Activated CD4-positive, alpha-beta T cell treated with anti-CD3 and anti-CD28 coated beads for 36 hours (primary cell): ENCODE measurements at regions not wholly inside any gene's neighbourhood (a gene's known extent, or its start where the extent isn't known, plus 50 kb on each side); places are given as distances from the start of the nearest gene placed in this dataset.

Source experiments
- ATAC-seq: fragments of 200-7000 bp; cut with Tn5 transposase; one replicate; pipeline ENCODE4 v1.10.0; 2021; ENCODE audit warnings: mild to moderate bottlenecking, moderate library complexity
- CTCF ChIA-PET: fragments of 350-600 bp; sonication (Branson Sonifier 250); formaldehyde crosslinking; loops from one replicate; lab custom pipeline; 2021; ENCODE audit warnings: antibody characterized with exemption; lab: Charles Lee
- POLR2A ChIA-PET: fragments of 350-600 bp; sonication (Branson Sonifier 250); formaldehyde crosslinking; loops from one replicate; lab custom pipeline; 2021; ENCODE audit warnings: antibody characterized with exemption, inconsistent platforms; lab: Charles Lee
- DNase-seq: peaks from one replicate; pipeline ENCODE4 v3.0.0-alpha.2; 2020
- H3K27ac Mint-ChIP-seq: one replicate; pipeline ENCODE4 v1.8.0; 2021; ENCODE audit warnings: mixed read lengths
- H3K27me3 Mint-ChIP-seq: one replicate; pipeline ENCODE4 v1.8.0; 2021; ENCODE audit warnings: mixed read lengths
- H3K36me3 Mint-ChIP-seq: one replicate; pipeline ENCODE4 v1.8.0; 2021; ENCODE audit warnings: low read depth, mixed read lengths
- H3K4me1 Mint-ChIP-seq: one replicate; pipeline ENCODE4 v1.8.0; 2021; ENCODE audit warnings: mixed read lengths
- H3K4me3 Mint-ChIP-seq: one replicate; pipeline ENCODE4 v1.8.0; 2021; ENCODE audit warnings: mild to moderate bottlenecking, moderate library complexity, mixed read lengths
- H3K9me3 Mint-ChIP-seq: one replicate; pipeline ENCODE4 v1.8.0; 2021; ENCODE audit warnings: low read depth, mixed read lengths
- intact Hi-C, 2 experiments: fragments of 100-400 bp; cut with DNase I in 1 of 2; cut with micrococcal nuclease in 1 of 2; formaldehyde crosslinking; loops; one replicate each; pipeline versions ENCODE4 v1.14.2 to v1.15.1; 2022 to 2024; cut with DNase I, micrococcal nuclease

DNA sequence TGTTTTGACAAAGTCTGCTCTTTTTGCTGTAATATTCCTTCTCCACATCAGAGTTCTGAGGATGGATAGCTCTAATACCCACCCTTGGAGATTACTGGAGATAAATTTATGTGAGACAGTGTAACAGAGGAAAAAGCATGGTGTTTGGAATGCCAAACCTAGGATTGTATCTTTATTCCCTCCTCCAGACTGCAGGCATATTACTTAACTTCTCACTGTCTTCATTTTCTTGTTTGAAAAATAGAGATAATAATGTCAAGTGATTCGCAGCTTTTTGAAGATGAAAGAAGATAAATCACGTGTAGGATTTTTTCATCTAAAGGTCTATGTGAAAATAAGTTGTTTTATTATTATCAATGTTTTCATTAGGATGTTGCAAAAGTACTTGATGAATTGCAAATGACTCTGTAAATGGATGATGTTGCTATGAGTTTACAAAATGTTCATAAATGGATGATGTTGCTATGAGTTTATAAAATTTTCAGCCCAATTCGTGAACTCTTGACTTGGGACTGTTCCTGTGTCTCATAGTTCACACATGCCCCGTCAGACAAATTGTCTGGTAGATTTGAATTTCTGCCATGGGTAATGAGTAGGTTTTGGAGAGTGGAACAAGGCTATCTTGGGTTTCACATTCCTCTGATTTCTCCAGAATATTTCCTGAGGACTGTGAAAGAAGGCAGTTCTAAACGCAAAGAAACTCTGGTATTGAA is 113.1 kb upstream of the IGFBP3 start:
- H3K9me3 Mint-ChIP-seq, result no peaks in the 10 kb centered on the region
- H3K27me3 Mint-ChIP-seq, result no peaks in the 10 kb centered on the region
- no peaks in the 10 kb centered on the region for H3K36me3 Mint-ChIP-seq
- H3K4me1 Mint-ChIP-seq, result no peaks in the 10 kb centered on the region
- DNase-seq, result no peak
- H3K4me3 Mint-ChIP-seq, result no peak overlapping the region
- POLR2A ChIA-PET, result no interaction called here
- no peak for ATAC-seq
- intact Hi-C loops, result no loop called here
- CTCF ChIA-PET, result interaction anchor here (0.7 to 0.8 kb wide), 2 partner anchors 22 to 253 kb away, joined by 3 read pairs; no protein-coding TSS in a partner anchor
- H3K27ac Mint-ChIP-seq, result no peak overlapping the region

DNA sequence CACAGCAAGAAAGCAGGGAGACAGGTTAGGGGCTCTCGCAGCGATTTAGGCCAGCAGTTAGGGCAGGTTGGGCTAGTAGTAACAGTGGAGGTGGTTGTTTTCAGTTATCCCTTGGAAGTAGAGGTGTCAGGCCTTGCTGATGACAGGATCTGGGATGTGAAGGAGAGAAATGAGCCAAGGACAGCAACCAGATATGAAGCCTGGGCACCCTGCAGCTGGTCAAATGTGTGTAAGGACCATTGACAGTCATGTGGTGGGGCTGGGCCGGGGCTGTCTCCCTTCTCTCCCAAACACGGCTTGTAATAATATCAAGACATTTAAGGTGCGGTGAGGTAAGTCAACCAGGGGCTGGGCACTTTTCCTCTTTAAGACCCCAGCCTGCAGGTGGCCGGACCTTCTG is 112.5 kb upstream of the IGFBP3 start:
- Mint-ChIP-seq H3K27ac (no peak overlapping the region), H3K36me3 (no peaks in the 10 kb centered on the region), H3K4me1 (no peaks in the 10 kb centered on the region), H3K4me3 (no peak overlapping the region), H3K27me3 (no peaks in the 10 kb centered on the region), H3K9me3 (no peaks in the 10 kb centered on the region)
- intact Hi-C loops, result no loop called here
- ChIA-PET CTCF (interaction anchor here (0.7 to 0.8 kb wide), 2 partner anchors 23 to 254 kb away, joined by 3 read pairs; no protein-coding TSS in a partner anchor), POLR2A (no interaction called here)
- ATAC-seq (no peak), DNase-seq (no peak)

DNA sequence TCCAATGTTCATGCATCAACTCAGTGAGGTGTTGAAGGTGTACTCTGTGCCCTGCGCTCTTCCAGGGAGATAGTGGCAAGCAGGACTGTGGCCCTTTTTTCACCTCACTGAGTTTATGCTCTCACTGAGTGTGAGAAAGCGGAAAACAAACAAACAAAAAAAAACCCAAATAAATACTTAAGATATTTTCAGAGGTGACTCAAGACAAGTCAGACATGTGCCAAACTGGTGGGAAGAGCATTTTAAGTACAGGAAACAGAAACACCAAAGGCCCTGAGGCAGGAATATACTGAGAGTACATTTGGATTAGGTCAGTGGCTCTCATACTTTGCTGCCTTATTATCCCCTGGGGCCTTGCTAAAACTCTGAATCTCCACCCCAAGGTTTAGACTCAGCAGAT is 111.9 kb upstream of the IGFBP3 start:
- ChIA-PET POLR2A (no interaction called here), CTCF (no interaction called here)
- no peak for DNase-seq
- no peak overlapping the region for H3K27ac Mint-ChIP-seq
- H3K4me1 Mint-ChIP-seq, result no peaks in the 10 kb centered on the region
- intact Hi-C loops, result no loop called here
- ATAC-seq, result no peak
- no peaks in the 10 kb centered on the region for H3K36me3 Mint-ChIP-seq
- no peaks in the 10 kb centered on the region for H3K27me3 Mint-ChIP-seq
- no peak overlapping the region for H3K4me3 Mint-ChIP-seq
- H3K9me3 Mint-ChIP-seq, result no peaks in the 10 kb centered on the region

GRCh38 chr7:46032353-46032752 is 111.3 kb upstream of the IGFBP3 start:
- no peak overlapping the region for H3K27ac Mint-ChIP-seq
- no peak overlapping the region for H3K4me3 Mint-ChIP-seq
- intact Hi-C loops, result no loop called here
- DNase-seq (no peak), ATAC-seq (no peak)
- no peaks in the 10 kb centered on the region for H3K27me3 Mint-ChIP-seq
- ChIA-PET CTCF (interaction anchor here (0.7 kb wide), 1 partner anchor 162 kb away, joined by 3 read pairs; no protein-coding TSS in a partner anchor), POLR2A (no interaction called here)
- no peaks in the 10 kb centered on the region for H3K4me1 Mint-ChIP-seq
- no peaks in the 10 kb centered on the region for H3K9me3 Mint-ChIP-seq
- no peaks in the 10 kb centered on the region for H3K36me3 Mint-ChIP-seq

DNA sequence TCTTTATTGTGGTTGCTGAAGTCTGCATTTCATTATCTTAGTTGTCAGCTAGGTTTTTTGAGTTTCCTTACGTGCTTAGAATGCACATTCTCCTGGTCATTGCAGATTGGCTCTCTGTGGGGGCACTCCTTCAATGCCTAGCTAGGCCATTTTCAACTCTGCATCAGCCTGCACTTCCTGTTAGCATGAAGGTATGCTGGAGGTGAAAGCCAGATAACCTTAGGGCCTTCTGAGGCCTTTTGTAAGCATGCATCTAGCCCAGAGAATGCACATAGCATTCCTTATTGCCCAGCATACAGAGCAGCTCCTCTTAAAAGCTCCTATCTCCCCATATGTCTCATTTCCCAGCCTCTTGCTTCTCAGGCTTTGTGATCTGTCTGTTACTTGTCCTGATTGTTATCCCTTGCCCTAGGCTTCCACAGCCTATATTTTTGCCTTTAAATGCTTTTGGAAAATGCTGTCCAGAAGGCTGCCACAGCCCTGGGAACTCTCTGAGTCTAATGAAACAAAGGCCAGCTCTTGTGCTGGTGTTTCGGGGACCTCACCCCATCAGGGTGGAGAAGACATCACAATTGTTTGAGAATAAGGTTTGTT is 108.1 kb upstream of the IGFBP3 start:
- POLR2A ChIA-PET, result no interaction called here

DNA sequence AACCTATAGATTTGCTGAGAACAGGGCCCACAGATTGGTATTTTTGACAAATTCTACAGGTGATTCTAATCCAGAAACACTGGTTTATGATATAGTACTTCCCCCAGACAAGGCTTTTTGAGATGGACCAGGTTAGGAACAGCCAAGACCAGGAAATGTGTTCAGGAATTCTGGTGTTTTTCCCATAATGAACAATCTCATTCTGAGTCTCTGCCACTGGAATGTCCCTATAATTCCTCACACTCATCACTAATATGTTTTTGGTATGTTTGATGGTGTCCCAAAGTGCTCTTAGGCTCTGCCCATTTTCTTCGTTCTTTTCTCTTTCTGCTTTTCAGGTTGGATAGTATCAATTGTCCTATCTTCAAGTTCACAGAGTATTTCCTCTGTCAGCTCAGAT is 107.2 kb upstream of the IGFBP3 start:
- H3K27me3 Mint-ChIP-seq, result no peaks in the 10 kb centered on the region
- H3K4me1 Mint-ChIP-seq, result no peaks in the 10 kb centered on the region
- no peak for DNase-seq
- intact Hi-C loops, result no loop called here
- H3K4me3 Mint-ChIP-seq, result no peak overlapping the region
- POLR2A ChIA-PET, result no interaction called here
- CTCF ChIA-PET, result no interaction called here
- H3K27ac Mint-ChIP-seq, result no peak overlapping the region
- no peak for ATAC-seq
- no peaks in the 10 kb centered on the region for H3K36me3 Mint-ChIP-seq
- H3K9me3 Mint-ChIP-seq, result no peaks in the 10 kb centered on the region

More for the DNA sequence above, 108.1 kb upstream of the IGFBP3 start:
- H3K4me1 Mint-ChIP-seq, result no peaks in the 10 kb centered on the region
- DNase-seq (no peak), ATAC-seq (no peak)
- no peak overlapping the region for H3K4me3 Mint-ChIP-seq
- CTCF ChIA-PET, result interaction anchor here (0.6 kb wide), 1 partner anchor 17 kb away, joined by 4 read pairs; no protein-coding TSS in a partner anchor
- no peak overlapping the region for H3K27ac Mint-ChIP-seq
- H3K36me3 Mint-ChIP-seq, result no peaks in the 10 kb centered on the region
- intact Hi-C loops, result no loop called here
- no peaks in the 10 kb centered on the region for H3K9me3 Mint-ChIP-seq
- no peaks in the 10 kb centered on the region for H3K27me3 Mint-ChIP-seq

- ChIA-PET POLR2A (no interaction called here), CTCF (no interaction called here)
- intact Hi-C loops, result no loop called here
- H3K4me1 Mint-ChIP-seq, result no peaks in the 10 kb centered on the region
- no peak for DNase-seq
- no peaks in the 10 kb centered on the region for H3K9me3 Mint-ChIP-seq
- H3K27ac Mint-ChIP-seq, result no peak overlapping the region
- no peaks in the 10 kb centered on the region for H3K36me3 Mint-ChIP-seq
- no peak overlapping the region for H3K4me3 Mint-ChIP-seq
- no peak for ATAC-seq
- no peaks in the 10 kb centered on the region for H3K27me3 Mint-ChIP-seq
Observed at GRCh38 chr7:46026741-46027140, 105.7 kb upstream of the IGFBP3 start.

- ChIA-PET POLR2A (no interaction called here), CTCF (interaction anchor here (0.5 kb wide), 1 partner anchor 58 kb away, joined by 3 read pairs; no protein-coding TSS in a partner anchor)
- intact Hi-C loops, result no loop called here
- Mint-ChIP-seq H3K4me3 (no peak overlapping the region), H3K4me1 (no peaks in the 10 kb centered on the region), H3K27ac (no peak overlapping the region), H3K27me3 (no peaks in the 10 kb centered on the region), H3K36me3 (no peaks in the 10 kb centered on the region), H3K9me3 (peaks cover 6% of the 10 kb centered on the region)
- DNase-seq (no peak), ATAC-seq (no peak)
Observed at GRCh38 chr7:46024263-46024916, 103.3 kb upstream of the IGFBP3 start.

DNA sequence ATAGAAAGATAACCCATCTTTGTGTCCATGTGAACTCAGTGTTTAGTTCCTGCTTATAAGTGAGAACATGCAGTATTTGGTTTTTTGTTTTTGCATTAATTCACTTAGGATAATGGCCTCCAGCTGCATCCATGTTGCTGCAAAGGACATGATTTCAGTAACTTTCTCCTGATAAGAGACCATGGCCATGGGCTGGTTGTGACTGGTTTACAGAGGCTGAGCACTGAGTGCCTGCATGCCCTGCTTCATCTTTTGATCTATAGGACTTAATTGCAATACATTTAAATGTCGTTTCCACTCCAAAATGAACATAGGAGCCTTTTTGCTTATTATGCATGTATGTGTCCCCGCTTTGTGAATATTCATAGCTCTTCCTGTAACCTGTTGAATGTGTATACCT is 101.3 kb upstream of the IGFBP3 start:
- intact Hi-C loops, result no loop called here
- DNase-seq (no peak), ATAC-seq (no peak)
- POLR2A ChIA-PET, result no interaction called here
- peaks cover 11% of the 10 kb centered on the region for H3K9me3 Mint-ChIP-seq
- H3K27ac Mint-ChIP-seq, result no peak overlapping the region
- no peaks in the 10 kb centered on the region for H3K36me3 Mint-ChIP-seq
- no peaks in the 10 kb centered on the region for H3K27me3 Mint-ChIP-seq
- H3K4me1 Mint-ChIP-seq, result no peaks in the 10 kb centered on the region
- H3K4me3 Mint-ChIP-seq, result no peak overlapping the region
- CTCF ChIA-PET, result no interaction called here

DNA sequence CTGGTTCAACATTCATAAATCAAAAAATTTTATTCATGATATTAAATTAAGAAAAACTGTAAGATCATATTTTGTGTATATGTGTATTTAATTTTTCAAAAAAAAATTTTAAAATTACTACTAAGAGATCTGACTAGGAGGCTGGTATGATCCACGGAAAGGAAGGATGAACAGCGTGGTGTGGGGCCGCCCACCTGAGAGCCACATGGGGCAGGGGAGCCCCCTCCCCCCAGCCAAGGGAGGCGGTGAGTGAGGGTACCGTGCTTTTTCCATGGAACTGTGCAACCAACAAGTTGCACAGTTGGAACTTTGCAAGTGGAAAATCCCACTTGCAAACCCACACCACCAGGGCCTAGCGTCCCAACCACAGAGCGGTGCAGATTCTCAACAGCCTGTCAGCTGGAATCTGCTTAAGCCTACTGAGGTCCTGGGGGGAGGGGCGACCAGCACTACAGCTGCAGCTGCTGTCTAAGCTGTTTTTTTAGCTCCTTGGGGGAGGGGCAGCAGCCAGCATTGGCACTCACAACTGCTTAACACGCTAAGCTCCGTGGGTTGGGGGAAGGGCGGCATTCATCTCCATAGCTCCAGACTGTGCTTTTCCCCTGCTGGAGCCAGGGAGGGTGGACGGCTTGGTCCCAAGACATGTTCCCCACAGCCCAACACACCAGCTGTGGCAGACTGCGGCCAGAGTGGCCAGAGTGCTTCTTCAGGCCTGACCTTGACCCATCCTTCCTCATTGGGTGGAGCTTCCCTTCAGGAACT is 94.2 kb upstream of the IGFBP3 start:
- H3K27ac Mint-ChIP-seq, result no peak overlapping the region
- H3K27me3 Mint-ChIP-seq, result peaks cover 2% of the 10 kb centered on the region
- ChIA-PET CTCF (no interaction called here), POLR2A (no interaction called here)
- DNase-seq (peak; percentile 10), ATAC-seq (no peak)
- H3K36me3 Mint-ChIP-seq, result no peaks in the 10 kb centered on the region
- intact Hi-C loops, result no loop called here
- H3K4me1 Mint-ChIP-seq, result no peaks in the 10 kb centered on the region
- no peak overlapping the region for H3K4me3 Mint-ChIP-seq
- H3K9me3 Mint-ChIP-seq, result peaks cover 20% of the 10 kb centered on the region

DNA sequence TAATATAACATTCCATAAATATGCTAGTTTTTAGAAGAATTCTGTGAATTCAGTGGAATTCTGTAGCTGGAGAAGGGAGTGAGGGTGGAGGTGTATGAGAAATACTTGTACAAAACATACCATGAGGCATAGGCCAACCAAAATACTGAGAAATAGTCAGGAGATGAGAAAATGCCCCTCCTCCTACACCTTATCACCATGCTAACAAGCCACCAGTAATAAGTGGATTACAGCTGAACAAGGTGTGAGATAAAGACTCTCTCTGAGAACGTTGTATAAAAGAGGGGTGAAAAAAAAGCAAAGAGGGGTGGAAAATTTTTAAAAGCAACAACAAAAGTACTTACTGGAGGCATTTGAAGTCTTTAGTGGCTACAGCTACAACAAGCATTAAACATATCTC is 90.4 kb upstream of the IGFBP3 start:
- Mint-ChIP-seq H3K9me3 (peaks cover 9% of the 10 kb centered on the region), H3K4me1 (no peaks in the 10 kb centered on the region), H3K4me3 (no peak overlapping the region), H3K27me3 (peaks cover 2% of the 10 kb centered on the region), H3K27ac (no peak overlapping the region), H3K36me3 (peaks cover 2% of the 10 kb centered on the region)
- ChIA-PET POLR2A (no interaction called here), CTCF (interaction anchor here (1.0 kb wide), 1 partner anchor 18 kb away, joined by 4 read pairs; no protein-coding TSS in a partner anchor)
- intact Hi-C loops, result no loop called here
- ATAC-seq (no peak), DNase-seq (no peak)
